HUES6 (cell line): ENCODE measurements at regions not wholly inside any gene's neighbourhood (a gene's known extent, or its start where the extent isn't known, plus 50 kb on each side); places are given as distances from the start of the nearest gene placed in this dataset.

Experiments
- H3K27ac ChIP-seq: 2 replicates; pipeline ENCODE4 v1.7.0; 2013; ENCODE audit warnings: low read depth, mild to moderate bottlenecking, low read length, inconsistent platforms
- H3K27me3 ChIP-seq: 2 replicates; pipeline ENCODE4 v1.6.1; 2013; ENCODE audit warnings: low read length; ENCODE audit not compliant: control insufficient read depth, insufficient read depth
- H3K36me3 ChIP-seq: 2 replicates; pipeline ENCODE4 v1.6.1; 2013; ENCODE audit warnings: low read length; ENCODE audit not compliant: control insufficient read depth, insufficient read depth
- H3K4me1 ChIP-seq: 2 replicates; pipeline ENCODE4 v1.6.1; 2013; ENCODE audit warnings: low read length; ENCODE audit not compliant: control insufficient read depth, insufficient read depth
- H3K4me3 ChIP-seq: 2 replicates; pipeline ENCODE4 v1.5.1; 2013; ENCODE audit warnings: low read depth, low read length
- H3K9ac ChIP-seq: one replicate; pipeline ENCODE4 v1.6.1; 2013; ENCODE audit warnings: mild to moderate bottlenecking, low read length
- H3K9me3 ChIP-seq: 2 replicates; pipeline ENCODE4 v1.6.1; 2013; ENCODE audit warnings: low read depth, low read length; ENCODE audit not compliant: control insufficient read depth, insufficient read depth

GRCh38 chr13:104057861-104058260 is 991.6 kb upstream of the SLC10A2 start:
- no peak overlapping the region for H3K4me3 ChIP-seq
- H3K4me1 ChIP-seq, result no peaks in the 10 kb centered on the region
- H3K9ac ChIP-seq, result no peak overlapping the region
- no peak overlapping the region for H3K27ac ChIP-seq
- H3K36me3 ChIP-seq, result no peaks in the 10 kb centered on the region
- no peaks in the 10 kb centered on the region for H3K27me3 ChIP-seq
- H3K9me3 ChIP-seq, result no peaks in the 10 kb centered on the region

- no peaks in the 10 kb centered on the region for H3K36me3 ChIP-seq
- H3K27me3 ChIP-seq, result no peaks in the 10 kb centered on the region
Measured at GRCh38 chr13:104045907-104046306, 979.7 kb upstream of the SLC10A2 start.

GRCh38 chr13:104043184-104043583 is 977.0 kb upstream of the SLC10A2 start:
- H3K9me3 ChIP-seq, result no peaks in the 10 kb centered on the region
- no peak overlapping the region for H3K4me3 ChIP-seq

More at GRCh38 chr13:104045907-104046306, 979.7 kb upstream of the SLC10A2 start:
- Histone ChIP-seq H3K4me3 (no peak overlapping the region), H3K9me3 (no peaks in the 10 kb centered on the region), H3K4me1 (no peaks in the 10 kb centered on the region), H3K9ac (no peak overlapping the region), H3K27ac (no peak overlapping the region)

GRCh38 chr13:104034891-104035290 is 968.7 kb upstream of the SLC10A2 start:
- H3K4me1 ChIP-seq, result no peaks in the 10 kb centered on the region
- H3K9ac ChIP-seq, result no peak overlapping the region
- no peaks in the 10 kb centered on the region for H3K27me3 ChIP-seq
- H3K36me3 ChIP-seq, result no peaks in the 10 kb centered on the region
- no peak overlapping the region for H3K27ac ChIP-seq
- H3K9me3 ChIP-seq, result no peaks in the 10 kb centered on the region
- no peak overlapping the region for H3K4me3 ChIP-seq

More at GRCh38 chr13:104043184-104043583, 977.0 kb upstream of the SLC10A2 start:
- no peak overlapping the region for H3K27ac ChIP-seq
- H3K27me3 ChIP-seq, result no peaks in the 10 kb centered on the region
- H3K36me3 ChIP-seq, result no peaks in the 10 kb centered on the region
- H3K9ac ChIP-seq, result no peak overlapping the region
- H3K4me1 ChIP-seq, result no peaks in the 10 kb centered on the region

- Histone ChIP-seq H3K27ac (no peak overlapping the region), H3K9me3 (no peaks in the 10 kb centered on the region), H3K36me3 (no peaks in the 10 kb centered on the region), H3K4me3 (no peak overlapping the region), H3K27me3 (no peaks in the 10 kb centered on the region), H3K9ac (no peak overlapping the region), H3K4me1 (no peaks in the 10 kb centered on the region)
Measured at GRCh38 chr13:104025303-104025702, 959.1 kb upstream of the SLC10A2 start.

GRCh38 chr13:104024416-104025170 is 958.4 kb upstream of the SLC10A2 start:
- Histone ChIP-seq H3K4me1 (no peaks in the 10 kb centered on the region), H3K27ac (no peak overlapping the region), H3K9ac (no peak overlapping the region), H3K9me3 (no peaks in the 10 kb centered on the region), H3K36me3 (no peaks in the 10 kb centered on the region), H3K27me3 (no peaks in the 10 kb centered on the region), H3K4me3 (no peak overlapping the region)

- no peaks in the 10 kb centered on the region for H3K9me3 ChIP-seq
- H3K27ac ChIP-seq, result no peak overlapping the region
- H3K4me1 ChIP-seq, result no peaks in the 10 kb centered on the region
- no peaks in the 10 kb centered on the region for H3K27me3 ChIP-seq
- no peaks in the 10 kb centered on the region for H3K36me3 ChIP-seq
- no peak overlapping the region for H3K9ac ChIP-seq
- H3K4me3 ChIP-seq, result no peak overlapping the region
Measured at GRCh38 chr13:104021806-104022397, 955.7 kb upstream of the SLC10A2 start.

- no peak overlapping the region for H3K27ac ChIP-seq
- no peak overlapping the region for H3K9ac ChIP-seq
- H3K4me1 ChIP-seq, result no peaks in the 10 kb centered on the region
- no peaks in the 10 kb centered on the region for H3K36me3 ChIP-seq
- H3K4me3 ChIP-seq, result no peak overlapping the region
- H3K9me3 ChIP-seq, result no peaks in the 10 kb centered on the region
- H3K27me3 ChIP-seq, result no peaks in the 10 kb centered on the region
Measured at GRCh38 chr13:104017317-104017716, 951.1 kb upstream of the SLC10A2 start.

- H3K9ac ChIP-seq, result no peak overlapping the region
Measured at GRCh38 chr13:104015646-104016396, 949.6 kb upstream of the SLC10A2 start.

GRCh38 chr13:104014803-104015645 is 948.8 kb upstream of the SLC10A2 start:
- Histone ChIP-seq H3K4me1 (peaks cover 3% of the 10 kb centered on the region; the same call in 1 of the 2 replicates), H3K27ac (no peak overlapping the region), H3K9ac (no peak overlapping the region), H3K27me3 (no peaks in the 10 kb centered on the region), H3K9me3 (no peaks in the 10 kb centered on the region), H3K36me3 (no peaks in the 10 kb centered on the region), H3K4me3 (no peak overlapping the region)

More at GRCh38 chr13:104015646-104016396, 949.6 kb upstream of the SLC10A2 start:
- H3K4me1 ChIP-seq, result peaks cover 3% of the 10 kb centered on the region; the same call in 1 of the 2 replicates
- no peaks in the 10 kb centered on the region for H3K9me3 ChIP-seq
- no peak overlapping the region for H3K4me3 ChIP-seq
- no peak overlapping the region for H3K27ac ChIP-seq
- no peaks in the 10 kb centered on the region for H3K36me3 ChIP-seq
- H3K27me3 ChIP-seq, result no peaks in the 10 kb centered on the region
